Glutamatergic neuron (in vitro differentiated cells): ENCODE measurements at regions not wholly inside any gene's neighbourhood (a gene's known extent, or its start where the extent isn't known, plus 50 kb on each side); places are given as distances from the start of the nearest gene placed in this dataset.
A peak's percentile ranks its signal among the peaks of the same experiment; 100 is the strongest.

Experiments used
- DNase-seq: peaks from one replicate; pipeline ENCODE4 v3.0.0; 2022
- H3K27ac Mint-ChIP-seq: one replicate; pipeline ENCODE4 v1.8.0; 2020; ENCODE audit warnings: mild to moderate bottlenecking, mixed read lengths, inconsistent platforms; ENCODE audit not compliant: unreplicated experiment
- H3K27me3 Mint-ChIP-seq: one replicate; pipeline ENCODE4 v1.8.0; 2020; ENCODE audit warnings: mild to moderate bottlenecking, moderate library complexity, mixed read lengths, inconsistent platforms; ENCODE audit not compliant: unreplicated experiment
- H3K36me3 Mint-ChIP-seq: one replicate; pipeline ENCODE4 v1.8.0; 2020; ENCODE audit warnings: mild to moderate bottlenecking, mixed read lengths, inconsistent platforms; ENCODE audit not compliant: unreplicated experiment
- H3K4me1 Mint-ChIP-seq: one replicate; pipeline ENCODE4 v1.8.0; 2020; ENCODE audit warnings: mild to moderate bottlenecking, low read depth, mixed read lengths, inconsistent platforms; ENCODE audit not compliant: unreplicated experiment
- H3K4me3 Mint-ChIP-seq: one replicate; pipeline ENCODE4 v1.8.0; 2020; ENCODE audit warnings: mild to moderate bottlenecking, mixed read lengths, inconsistent platforms; ENCODE audit not compliant: unreplicated experiment
- H3K9me3 Mint-ChIP-seq: one replicate; pipeline ENCODE4 v1.8.0; 2020; ENCODE audit warnings: mild to moderate bottlenecking, moderate library complexity, mixed read lengths, inconsistent platforms; ENCODE audit not compliant: unreplicated experiment
- CTCF ChIP-seq: fragments of 200-600 bp; sonication (generic); IDR thresholded peaks from one replicate; pipeline ENCODE4 v1.5.0; 2021; ENCODE audit not compliant: partially characterized antibody, unreplicated experiment

GRCh38 chr3:168272343-168272985 lies 176.7 kb upstream of the GOLIM4 start:
- Mint-ChIP-seq H3K4me1 (peaks cover 17% of the 10 kb centered on the region), H3K27ac (peak overlapping the region; percentile 39), H3K27me3 (peaks cover 2% of the 10 kb centered on the region), H3K4me3 (no peak overlapping the region), H3K36me3 (peaks cover 10% of the 10 kb centered on the region), H3K9me3 (peaks cover 2% of the 10 kb centered on the region)
- TF ChIP-seq CTCF = no peak
- DNase-seq = no peak

- peaks cover 2% of the 10 kb centered on the region for H3K27me3 Mint-ChIP-seq
- peaks cover 17% of the 10 kb centered on the region for H3K4me1 Mint-ChIP-seq
- H3K9me3 Mint-ChIP-seq = peaks cover 2% of the 10 kb centered on the region
- peak overlapping the region; percentile 40 for H3K27ac Mint-ChIP-seq
- H3K4me3 Mint-ChIP-seq = no peak overlapping the region
- H3K36me3 Mint-ChIP-seq = peaks cover 10% of the 10 kb centered on the region
- no peak for DNase-seq
- no peak for TF ChIP-seq CTCF
These were observed 176.2 kb upstream of the GOLIM4 start for GRCh38 chr3:168271932-168272331.

- peaks cover 17% of the 10 kb centered on the region for H3K4me1 Mint-ChIP-seq
- H3K36me3 Mint-ChIP-seq = peaks cover 2% of the 10 kb centered on the region
- TF ChIP-seq CTCF = no peak
- H3K27ac Mint-ChIP-seq = no peak overlapping the region
- no peak overlapping the region for H3K4me3 Mint-ChIP-seq
- no peak for DNase-seq
- H3K9me3 Mint-ChIP-seq = no peaks in the 10 kb centered on the region
- H3K27me3 Mint-ChIP-seq = no peaks in the 10 kb centered on the region
These were observed 173.3 kb upstream of the GOLIM4 start for GRCh38 chr3:168269001-168269400.

- H3K9me3 Mint-ChIP-seq = no peaks in the 10 kb centered on the region
- no peaks in the 10 kb centered on the region for H3K36me3 Mint-ChIP-seq
- TF ChIP-seq CTCF = no peak
- peaks cover 2% of the 10 kb centered on the region for H3K27me3 Mint-ChIP-seq
- H3K4me3 Mint-ChIP-seq = no peak overlapping the region
- no peak for DNase-seq
- H3K27ac Mint-ChIP-seq = no peak overlapping the region
- peaks cover 18% of the 10 kb centered on the region for H3K4me1 Mint-ChIP-seq
These were observed 171.5 kb upstream of the GOLIM4 start for GRCh38 chr3:168267179-168267578.

- no peak overlapping the region for H3K27ac Mint-ChIP-seq
- no peaks in the 10 kb centered on the region for H3K36me3 Mint-ChIP-seq
- peaks cover 2% of the 10 kb centered on the region for H3K27me3 Mint-ChIP-seq
- no peak for TF ChIP-seq CTCF
- H3K4me3 Mint-ChIP-seq = no peak overlapping the region
- no peak for DNase-seq
- H3K4me1 Mint-ChIP-seq = peaks cover 14% of the 10 kb centered on the region
- no peaks in the 10 kb centered on the region for H3K9me3 Mint-ChIP-seq
These were observed 170.6 kb upstream of the GOLIM4 start for GRCh38 chr3:168266335-168266734.
